Aorta (tissue), 5 donors: ENCODE measurements at regions not wholly inside any gene's neighbourhood (a gene's known extent, or its start where the extent isn't known, plus 50 kb on each side); places are given as distances from the start of the nearest gene placed in this dataset.
"Not testable (repeated sequence)": the region's sequence is repeated elsewhere in the genome, so short reads cannot be mapped to it uniquely, and the experiment has no call there.

ENCODE experiments used
- ATAC-seq: fragments of 200-7000 bp; cut with Tn5 transposase; one replicate; pipeline ENCODE4 v1.9.1; 2022; ENCODE audit warnings: moderate library complexity; ENCODE audit not compliant: low FRiP score
- DNase-seq, 2 donors: peaks; one replicate each; pipeline ENCODE4 v3.0.0-alpha.2; 2020
- H3K27ac ChIP-seq, 2 donors: one replicate each; pipeline ENCODE4 v1.5.1; 2013; ENCODE audit warnings: low read length in 2 of 2, mild to moderate bottlenecking in 2 of 2, moderate library complexity in 2 of 2, control low read depth in 1 of 2, inconsistent platforms in 1 of 2, low read depth in 1 of 2
- H3K27me3 ChIP-seq, 2 donors: one replicate each; pipeline ENCODE4 v1.6.1; 2013; ENCODE audit warnings: control low read depth in 1 of 2, low read length in 1 of 2, mild to moderate bottlenecking in 1 of 2, moderate library complexity in 1 of 2; ENCODE audit not compliant: insufficient read depth in 2 of 2, control insufficient read depth in 1 of 2
- H3K36me3 ChIP-seq, 2 donors: one replicate each; pipeline ENCODE4 v1.6.1; 2013; ENCODE audit warnings: control low read depth in 1 of 2, low read length in 1 of 2, mild to moderate bottlenecking in 1 of 2; ENCODE audit not compliant: insufficient read depth in 2 of 2, control insufficient read depth in 1 of 2
- H3K4me1 ChIP-seq, 2 donors: one replicate each; pipeline ENCODE4 v1.6.1; 2013; ENCODE audit warnings: low read length in 2 of 2, control low read depth in 1 of 2, mild to moderate bottlenecking in 1 of 2, moderate library complexity in 1 of 2; ENCODE audit not compliant: insufficient read depth in 2 of 2, control insufficient read depth in 1 of 2
- H3K4me3 ChIP-seq, 2 donors: one replicate each; pipeline ENCODE4 v1.5.1; 2013; ENCODE audit warnings: low read length in 2 of 2, control low read depth in 1 of 2, mild to moderate bottlenecking in 1 of 2
- H3K9me3 ChIP-seq: one replicate; pipeline ENCODE4 v1.6.1; 2013; ENCODE audit warnings: mild to moderate bottlenecking, low read length; ENCODE audit not compliant: control insufficient read depth
- WGBS, 2 donors: extraction: QIAGEN DNeasy Blood & Tissue Kit; methylation state at CpG; one replicate each; pipeline ENCODE4 v1.1.7; 2013; 5-methylcytosine and 5-hydroxymethylcytosine counted together
- intact Hi-C, 2 donors: fragments of 100-400 bp; cut with DNase I; formaldehyde crosslinking; loops; one replicate each; pipeline versions ENCODE4 v1.14.2 to v1.15.0; 2022
- donor health status: healthy with polysubstance abuse.
- donor health status: Bipolar disorder and iron deficiency.
- donor health status: DM: no; HTN: no; CAD: no.
- donor health status: DM: no; HTN: no; CAD: no.
- donor health status: DM: yes; HTN: yes; CAD: no.

GRCh38 chr15:20785151-20785936 is 80.8 kb downstream of the POTEB2 start:
- H3K9me3 ChIP-seq, intact Hi-C loops, H3K27me3 ChIP-seq, ATAC-seq, H3K4me3 ChIP-seq, H3K36me3 ChIP-seq, H3K27ac ChIP-seq, H3K4me1 ChIP-seq: not testable (repeated sequence)
- WGBS, 2 donors: 50% methylated on average over 7 of the region's 42 CpGs; no CpG with 5 or more reads in 1 of the 2 donors
- peak in 1 of 2 donors; percentile 23 for DNase-seq

GRCh38 chr15:20783598-20784184 is 82.4 kb downstream of the POTEB2 start:
- H3K36me3 ChIP-seq, H3K27ac ChIP-seq, H3K9me3 ChIP-seq, H3K4me1 ChIP-seq, intact Hi-C loops, H3K27me3 ChIP-seq, ATAC-seq, H3K4me3 ChIP-seq: not testable (repeated sequence)
- DNase-seq: peak; percentile 54 to 61
- WGBS, 2 donors: 7% methylated on average over 10 of the region's 36 CpGs; no CpG with 5 or more reads in 1 of the 2 donors

- DNase-seq, H3K4me1 ChIP-seq, H3K9me3 ChIP-seq, intact Hi-C loops, ATAC-seq, H3K27ac ChIP-seq, H3K36me3 ChIP-seq, H3K4me3 ChIP-seq, H3K27me3 ChIP-seq: not testable (repeated sequence)
- WGBS, 2 donors: no CpG with 5 or more reads among the region's 41 CpGs
Observed at GRCh38 chr15:20775412-20775811, 90.7 kb downstream of the POTEB2 start.

- ATAC-seq, H3K9me3 ChIP-seq, H3K27ac ChIP-seq, DNase-seq, H3K4me1 ChIP-seq, intact Hi-C loops, H3K36me3 ChIP-seq, H3K27me3 ChIP-seq, H3K4me3 ChIP-seq: not testable (repeated sequence)
- 20% methylated on average over 1 of the region's 2 CpGs; no CpG with 5 or more reads in 1 of the 2 donors for WGBS, 2 donors
Observed at GRCh38 chr15:20767943-20768342, 98.2 kb downstream of the POTEB2 start.

GRCh38 chr15:20762422-20762821 is 103.7 kb downstream of the POTEB2 start:
- H3K9me3 ChIP-seq, H3K27ac ChIP-seq, H3K4me1 ChIP-seq, ATAC-seq, intact Hi-C loops, H3K4me3 ChIP-seq, H3K36me3 ChIP-seq, H3K27me3 ChIP-seq: not testable (repeated sequence)
- WGBS, 2 donors: 75 to 82% methylated on average over 3 of the region's 3 CpGs
- peak in 1 of 2 donors; percentile 53 for DNase-seq

GRCh38 chr15:20756440-20756839 is 109.7 kb downstream of the POTEB2 start:
- H3K4me1 ChIP-seq, H3K27me3 ChIP-seq, H3K27ac ChIP-seq, ATAC-seq, DNase-seq, intact Hi-C loops, H3K4me3 ChIP-seq, H3K9me3 ChIP-seq, H3K36me3 ChIP-seq: not testable (repeated sequence)
- WGBS, 2 donors: no CpG with 5 or more reads among the region's 10 CpGs

- H3K4me3 ChIP-seq, H3K36me3 ChIP-seq, H3K27ac ChIP-seq, H3K27me3 ChIP-seq, H3K4me1 ChIP-seq, ATAC-seq, H3K9me3 ChIP-seq, intact Hi-C loops: not testable (repeated sequence)
- peak in 1 of 2 donors; percentile 27 for DNase-seq
- no CpG with 5 or more reads among the region's 65 CpGs for WGBS, 2 donors
Observed at GRCh38 chr15:20755665-20756398, 110.3 kb downstream of the POTEB2 start.

- H3K4me3 ChIP-seq, H3K27ac ChIP-seq, intact Hi-C loops, DNase-seq, H3K27me3 ChIP-seq, H3K36me3 ChIP-seq, ATAC-seq, H3K9me3 ChIP-seq, H3K4me1 ChIP-seq: not testable (repeated sequence)
- WGBS, 2 donors: 20 to 33% methylated on average over 1 of the region's 1 CpG
Observed at GRCh38 chr15:20733493-20733892, 132.6 kb downstream of the POTEB2 start.
